GM18511 (cell line): ENCODE measurements at regions not wholly inside any gene's neighbourhood (a gene's known extent, or its start where the extent isn't known, plus 50 kb on each side); places are given as distances from the start of the nearest gene placed in this dataset.

Source experiments
- ATAC-seq: cut with Tn5 transposase; IDR thresholded peaks from one replicate; pipeline ENCODE4 v1.9.1; 2021; ENCODE audit warnings: mild to moderate bottlenecking, moderate library complexity; ENCODE audit not compliant: unreplicated experiment

GRCh38 chr12:92539976-92540781 lies 162.6 kb upstream of the PLEKHG7 start:
- peak; percentile 34 for ATAC-seq

- ATAC-seq = peak; percentile 53
Measured at GRCh38 chr12:92539110-92539749, 163.6 kb upstream of the PLEKHG7 start.

GRCh38 chr12:92537290-92537960 lies 165.4 kb upstream of the PLEKHG7 start:
- peak; percentile 34 for ATAC-seq

- ATAC-seq = no peak
Measured at GRCh38 chr12:92535961-92536360, 166.8 kb upstream of the PLEKHG7 start.

- ATAC-seq = no peak
Measured at GRCh38 chr12:92533280-92533890, 169.4 kb upstream of the PLEKHG7 start.

- no peak for ATAC-seq
Measured at GRCh38 chr12:92530706-92531105, 172.1 kb upstream of the PLEKHG7 start.

- peak; percentile 71 for ATAC-seq
Measured at GRCh38 chr12:92529944-92530343, 172.8 kb upstream of the PLEKHG7 start.

- no peak for ATAC-seq
Measured at GRCh38 chr12:92528586-92528985, 174.2 kb upstream of the PLEKHG7 start.

GRCh38 chr12:92528097-92528496 lies 174.7 kb upstream of the PLEKHG7 start:
- no peak for ATAC-seq

GRCh38 chr12:92524489-92524888 lies 178.3 kb upstream of the PLEKHG7 start:
- ATAC-seq = no peak

- no peak for ATAC-seq
Measured at GRCh38 chr12:92520511-92520910, 182.3 kb upstream of the PLEKHG7 start.

- ATAC-seq = no peak
Measured at GRCh38 chr12:92519284-92519683, 183.5 kb upstream of the PLEKHG7 start.

- ATAC-seq = no peak
Measured at GRCh38 chr12:92518071-92518470, 184.7 kb upstream of the PLEKHG7 start.

GRCh38 chr12:92516277-92516600 lies 186.6 kb upstream of the PLEKHG7 start:
- ATAC-seq = peak; percentile 79

GRCh38 chr12:92513231-92513730 lies 189.5 kb upstream of the PLEKHG7 start:
- no peak for ATAC-seq

GRCh38 chr12:92511786-92512185 lies 191.0 kb upstream of the PLEKHG7 start:
- ATAC-seq = no peak

- no peak for ATAC-seq
Measured at GRCh38 chr12:92509156-92509738, 193.5 kb upstream of the PLEKHG7 start.

- no peak for ATAC-seq
Measured at GRCh38 chr12:92506891-92507290, 195.9 kb upstream of the PLEKHG7 start.

GRCh38 chr12:92506460-92506859 lies 196.3 kb upstream of the PLEKHG7 start:
- no peak for ATAC-seq

- ATAC-seq = peak; percentile 36
Measured at GRCh38 chr12:92505254-92506231, 197.2 kb upstream of the PLEKHG7 start.
